ENCODE measurements at regions not wholly inside any gene's neighbourhood (a gene's known extent, or its start where the extent isn't known, plus 50 kb on each side); places are given as distances from the start of the nearest gene placed in this dataset.

DNA sequence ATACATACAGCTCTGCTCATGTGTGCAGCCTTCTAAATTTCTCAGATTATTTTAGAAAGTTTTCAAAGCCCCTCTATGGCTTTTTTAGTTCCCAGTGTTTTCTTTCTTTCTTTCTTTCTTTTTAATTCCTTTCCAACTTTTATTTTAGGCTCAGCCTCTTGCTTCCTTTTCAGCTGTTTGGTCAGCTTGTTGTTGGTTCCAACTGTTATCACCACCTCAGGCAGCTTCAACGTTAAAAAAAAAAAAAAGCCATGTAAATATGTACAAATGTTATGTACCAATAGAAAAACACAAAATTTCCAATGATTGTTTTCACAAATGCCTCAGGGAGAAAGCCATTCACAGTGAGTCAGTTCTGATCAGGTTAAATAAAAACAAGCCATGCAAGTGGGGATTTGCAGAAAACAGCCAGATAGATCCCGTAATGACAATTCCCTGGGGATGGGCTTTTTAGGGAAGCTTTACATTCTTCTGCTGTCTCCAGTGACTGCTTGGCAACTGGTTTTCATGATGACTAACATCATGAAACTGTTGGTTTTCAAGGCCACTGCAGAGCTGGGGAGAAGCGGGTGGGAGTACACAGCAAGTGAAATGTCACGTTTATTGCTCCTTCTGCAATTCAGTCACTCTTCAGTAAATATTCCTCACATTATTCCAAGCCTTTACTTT, 908.4 kb downstream of the EPHA3 start:
- no peak for DNase-seq (ENCODE audit: low spot score)

DNA sequence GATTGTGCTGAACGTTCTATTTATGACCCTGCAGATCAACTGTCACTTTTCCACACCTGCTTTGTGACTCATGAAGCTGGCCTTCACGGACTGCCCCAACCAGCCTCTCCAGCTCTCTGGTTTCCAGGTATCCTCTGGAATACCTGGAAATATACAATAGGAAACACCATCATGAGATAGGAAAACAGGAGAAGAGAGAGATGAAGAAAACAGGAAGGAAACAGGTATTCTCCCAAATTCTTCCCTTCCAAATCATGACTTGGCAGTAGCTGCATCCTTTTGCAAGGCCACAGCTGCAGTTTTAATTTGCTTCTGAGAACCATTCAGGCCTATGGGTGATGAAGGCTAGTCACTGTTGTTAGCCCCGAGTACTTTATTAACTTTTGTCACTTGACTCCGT, 909.1 kb downstream of the EPHA3 start:
- no peak for DNase-seq (ENCODE audit: low spot score)

DNA sequence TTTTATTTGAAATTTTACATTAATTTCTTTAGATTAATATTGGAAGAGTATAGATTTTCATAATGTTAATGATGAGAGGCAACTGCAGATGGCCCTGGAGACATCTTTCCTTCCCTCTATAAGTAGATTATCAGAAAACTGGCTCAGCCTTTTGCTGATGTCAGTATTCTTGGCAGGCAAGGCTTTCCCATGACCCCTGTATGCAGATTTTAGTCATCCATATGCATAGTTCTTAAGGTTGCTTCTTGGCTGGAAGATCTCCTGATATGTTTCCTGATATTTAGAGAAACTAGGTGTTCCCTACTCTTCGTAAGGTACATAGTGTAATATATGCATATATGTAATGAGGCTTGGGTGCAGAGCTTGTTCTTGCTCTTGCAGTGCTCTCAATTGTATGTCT, 911.4 kb downstream of the EPHA3 start:
- DNase-seq (ENCODE audit: low spot score) = no peak

DNA sequence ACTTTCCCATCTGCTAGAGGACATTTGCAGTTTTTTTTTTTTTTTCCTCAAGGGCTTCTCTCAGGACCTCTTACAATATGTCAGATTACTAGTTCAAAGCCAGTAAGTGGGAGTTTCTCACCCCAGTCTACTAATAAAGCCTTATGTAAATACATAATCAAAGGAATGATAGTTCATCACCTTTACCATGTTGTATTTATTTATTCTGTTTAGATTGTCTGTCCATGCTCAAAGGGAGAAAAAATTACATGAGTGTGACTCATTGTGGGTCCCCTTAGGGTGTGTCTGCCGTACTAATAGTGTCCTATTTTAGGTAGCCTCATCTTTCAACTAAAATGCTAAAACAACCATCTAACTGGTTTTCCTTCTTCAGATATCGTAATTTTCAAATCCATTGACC, 917.6 kb downstream of the EPHA3 start:
- DNase-seq (ENCODE audit: low spot score) = no peak

DNA sequence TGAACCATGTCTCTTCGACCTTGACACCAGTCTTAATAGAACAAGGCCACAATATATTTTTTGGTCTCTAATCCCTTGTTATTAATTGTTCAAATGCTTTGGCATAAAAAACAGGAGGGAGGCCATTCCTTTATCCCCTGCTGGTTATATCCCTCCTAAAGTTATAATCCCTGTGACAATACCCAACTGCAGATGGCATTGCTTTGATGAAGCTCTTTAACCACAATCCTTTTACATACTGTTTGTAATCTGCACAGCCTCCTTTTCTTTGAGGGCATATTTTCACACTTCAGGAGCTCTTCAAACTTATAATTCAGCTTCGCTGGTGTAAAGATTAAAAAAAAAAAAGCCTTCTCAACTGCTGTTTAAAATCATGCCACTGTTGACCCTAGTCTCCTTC, 919.0 kb downstream of the EPHA3 start:
- no peak for DNase-seq (ENCODE audit: low spot score)

DNA sequence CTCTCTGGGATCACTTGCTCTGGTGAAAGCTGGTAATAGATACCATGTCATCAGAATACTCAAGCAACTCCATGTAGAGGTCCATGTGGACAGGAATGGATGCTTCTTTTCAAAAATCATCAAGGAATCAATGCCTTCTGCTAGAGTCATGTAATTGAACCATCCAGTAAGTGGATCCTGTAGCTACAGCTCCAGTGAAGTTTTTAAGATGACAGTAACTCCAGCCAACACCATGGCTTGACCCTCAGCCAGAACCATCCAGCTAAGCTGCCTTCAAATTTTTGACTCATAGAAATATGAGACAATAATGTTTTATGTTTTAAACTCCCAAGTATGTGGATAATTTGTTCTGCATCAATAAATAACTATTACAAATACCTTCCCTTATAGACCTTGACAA, 923.7 kb downstream of the EPHA3 start:
- no peak for DNase-seq (ENCODE audit: low spot score)

DNA sequence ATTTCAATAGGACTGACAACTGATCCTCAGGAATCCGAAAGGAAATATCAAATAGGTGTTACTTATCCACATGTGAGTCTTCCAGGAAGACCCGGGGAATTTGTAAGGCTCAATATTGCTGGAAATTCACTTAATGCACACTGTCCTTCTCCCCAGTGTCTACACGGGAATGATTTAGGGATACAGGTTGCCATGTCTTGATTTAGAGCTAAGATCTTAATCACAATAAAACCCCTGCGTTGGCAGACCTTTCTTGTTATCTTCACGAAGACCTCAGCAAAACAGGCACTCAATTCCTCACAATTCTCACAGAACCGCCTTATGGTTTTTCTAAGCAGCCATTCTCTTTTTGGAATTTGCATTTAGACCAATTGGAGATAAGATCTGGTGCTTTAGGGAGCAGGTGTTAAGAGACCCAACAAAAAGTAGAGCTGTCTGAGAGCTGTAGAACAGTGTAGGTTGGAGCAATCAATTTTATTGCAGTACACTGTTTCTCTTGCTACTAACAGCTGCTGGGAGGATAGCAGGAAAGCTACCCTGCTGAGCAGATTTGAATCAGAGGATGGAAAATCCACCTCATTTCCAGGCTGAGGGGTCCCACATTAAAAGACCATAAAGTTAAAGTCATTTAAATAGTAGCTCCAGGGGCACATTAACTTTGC, 925.7 kb downstream of the EPHA3 start:
- no peak for DNase-seq (ENCODE audit: low spot score)

DNA sequence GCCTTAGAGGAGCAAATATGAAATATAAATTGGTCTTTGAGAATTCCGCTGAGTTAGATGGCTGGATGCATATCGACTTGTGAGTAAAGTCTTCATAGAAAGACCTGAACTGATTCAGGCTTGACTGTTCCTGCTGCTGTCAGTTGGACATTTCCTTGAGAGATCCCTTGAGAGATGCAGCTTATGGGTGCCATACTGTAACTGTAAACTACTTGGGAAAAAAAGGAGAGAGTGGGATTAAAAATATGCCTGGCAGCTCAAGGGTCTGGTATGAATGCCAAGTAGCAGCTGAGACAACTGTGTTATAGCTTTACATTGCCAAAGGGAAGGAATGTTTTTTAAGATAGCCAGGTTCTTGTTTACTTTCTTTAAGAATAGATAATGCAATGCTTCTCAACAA, 926.6 kb downstream of the EPHA3 start:
- no peak for DNase-seq (ENCODE audit: low spot score)

DNA sequence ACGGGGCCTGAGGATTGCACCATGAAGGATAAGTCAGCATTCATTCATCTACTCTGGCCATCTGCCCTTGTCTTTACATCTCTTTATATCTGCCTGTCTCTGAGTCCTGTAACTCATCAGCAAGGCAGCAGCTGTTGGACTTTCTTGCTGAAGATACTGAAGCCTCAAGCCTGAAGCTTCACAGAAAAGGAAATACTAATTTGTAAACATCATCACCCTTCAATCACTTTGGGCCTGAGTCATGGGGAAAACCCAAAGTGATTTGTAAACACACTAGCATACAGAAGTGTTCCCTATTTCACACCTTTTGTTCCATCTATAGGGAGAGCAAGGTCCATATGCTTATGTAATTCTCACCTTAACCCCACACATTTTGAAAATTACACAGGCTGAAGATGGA, 928.2 kb downstream of the EPHA3 start:
- no peak for DNase-seq (ENCODE audit: low spot score)

DNA sequence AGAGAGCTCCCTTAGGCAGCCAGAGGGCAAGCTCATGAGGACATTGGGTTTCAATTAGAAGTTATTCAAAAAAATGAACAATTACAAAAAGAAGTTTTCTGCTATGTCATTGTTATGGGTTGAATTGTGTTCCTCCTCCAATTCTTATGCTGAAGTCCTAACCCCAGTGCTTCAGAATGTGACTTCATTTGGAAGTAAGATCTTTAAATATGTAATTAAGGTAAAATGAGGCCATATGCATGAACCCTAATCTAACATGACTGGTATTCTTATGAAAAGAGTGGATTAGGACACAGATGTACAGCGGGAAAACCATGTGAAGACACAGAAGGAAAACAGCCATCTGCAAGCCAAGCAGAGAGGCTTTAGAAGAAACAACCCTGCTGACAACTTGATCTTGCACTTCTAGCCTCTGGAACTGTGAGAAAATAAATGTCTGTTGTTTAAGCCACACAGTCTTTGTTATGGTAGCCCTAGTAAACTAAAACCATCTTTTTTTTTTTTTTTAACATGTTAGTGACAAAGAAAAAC, 929.6 kb downstream of the EPHA3 start:
- DNase-seq (ENCODE audit: low spot score) = no peak

DNA sequence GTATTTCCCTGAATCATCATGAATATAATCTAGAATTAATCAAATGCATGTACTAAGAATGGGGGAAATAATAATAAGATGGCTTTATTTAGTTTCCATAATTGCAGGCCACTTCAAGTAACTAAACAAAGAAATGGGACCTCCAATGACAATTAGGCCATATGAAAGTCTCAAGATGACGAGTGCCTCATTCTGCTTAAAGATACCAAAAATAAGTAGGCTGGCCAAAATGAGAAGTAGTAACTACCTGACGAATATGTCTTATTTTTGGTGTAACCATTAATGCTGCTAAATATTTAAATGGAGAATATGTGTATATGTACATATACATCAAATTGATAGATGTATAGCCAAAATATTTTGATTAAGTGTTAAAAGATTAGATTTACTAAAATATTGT, 932.6 kb downstream of the EPHA3 start:
- no peak for DNase-seq (ENCODE audit: low spot score)

DNA sequence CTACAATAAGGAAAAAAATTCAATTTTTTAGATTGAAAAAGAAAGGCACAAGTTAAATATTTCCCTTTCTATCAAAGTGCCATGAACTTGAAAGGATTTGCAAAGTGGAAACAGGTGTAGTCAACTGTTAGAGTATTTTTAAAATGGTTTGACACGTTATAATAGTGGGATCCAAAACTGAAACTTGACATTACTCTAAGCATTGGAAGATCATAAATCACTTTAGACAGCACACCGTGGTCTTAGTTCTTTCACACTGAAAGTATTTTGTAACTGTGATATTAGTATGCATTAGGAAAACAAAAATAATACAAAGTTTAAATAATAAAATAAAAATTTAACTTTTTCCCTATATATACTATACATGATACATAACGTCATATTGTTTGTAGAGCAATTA, 933.1 kb downstream of the EPHA3 start:
- DNase-seq (ENCODE audit: low spot score) = no peak

DNA sequence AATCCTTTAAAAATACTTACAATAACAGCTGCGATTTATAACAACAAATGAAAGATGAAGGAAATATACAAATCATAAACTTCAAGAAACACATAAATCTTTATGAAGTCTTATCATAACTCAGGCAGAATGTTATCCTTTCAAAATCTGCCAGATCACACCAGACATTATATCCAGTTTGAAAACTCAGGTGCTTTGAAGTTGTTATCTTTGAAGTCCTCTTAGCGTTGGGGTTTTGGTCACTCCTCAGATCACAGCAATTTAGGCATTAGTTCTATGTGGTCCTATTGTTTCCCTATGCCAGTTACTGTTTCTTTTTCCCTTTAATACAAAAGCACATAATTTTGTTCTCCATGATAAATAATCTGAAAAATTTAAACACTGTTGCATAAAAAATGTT, 934.6 kb downstream of the EPHA3 start:
- no peak for DNase-seq (ENCODE audit: low spot score)

DNA sequence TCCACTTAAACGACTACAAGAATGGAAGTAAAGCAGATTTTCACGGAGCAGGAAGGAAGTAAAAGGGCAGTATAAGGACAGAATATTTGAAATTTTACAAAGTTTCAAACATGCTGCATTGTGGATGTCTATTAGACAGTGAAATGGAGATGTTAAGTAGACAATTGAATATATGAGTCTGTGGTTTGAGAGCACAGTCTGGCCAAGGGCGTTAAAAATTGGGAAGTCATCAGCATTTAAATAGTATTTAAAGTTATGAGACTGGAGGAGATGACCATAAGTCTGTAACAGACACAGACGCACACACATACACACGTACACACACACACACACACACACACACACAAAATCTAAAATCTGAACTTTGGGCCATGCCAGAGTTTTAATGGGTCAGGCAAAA, 935.9 kb downstream of the EPHA3 start:
- no peak for DNase-seq (ENCODE audit: low spot score)

DNA sequence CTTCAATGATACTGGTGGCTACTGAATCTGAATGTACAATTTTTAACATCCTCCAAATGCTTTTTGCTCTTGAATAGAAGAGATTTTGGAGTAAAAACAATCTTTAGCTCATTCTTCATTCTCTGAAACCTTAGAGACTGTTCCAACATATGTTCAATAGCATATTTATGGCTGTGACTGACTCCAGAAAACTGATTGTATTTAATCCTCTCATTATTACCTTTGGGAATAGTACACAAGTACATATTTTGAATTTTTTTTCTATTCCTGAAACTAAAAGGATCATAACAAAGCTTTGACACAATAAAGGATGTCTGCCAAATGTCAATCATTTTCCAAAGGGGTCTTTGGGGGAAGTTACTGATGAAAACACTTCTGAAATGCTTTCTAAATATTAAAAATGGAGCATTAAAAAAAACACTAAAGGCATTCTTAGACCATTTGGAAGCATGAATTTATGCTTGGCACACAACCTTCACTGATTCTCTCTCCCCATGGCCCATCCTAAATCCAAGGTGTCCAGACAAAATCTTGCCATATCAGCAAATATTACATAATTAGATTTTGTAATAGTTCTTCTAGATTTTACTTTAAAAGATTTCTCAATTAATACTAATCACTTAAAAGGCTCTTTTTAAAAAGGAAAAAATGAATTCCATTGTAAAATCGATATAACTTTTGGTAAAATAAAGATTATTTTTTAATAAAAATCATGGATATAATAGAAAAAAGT, 936.8 kb downstream of the EPHA3 start:
- DNase-seq (ENCODE audit: low spot score) = no peak

DNA sequence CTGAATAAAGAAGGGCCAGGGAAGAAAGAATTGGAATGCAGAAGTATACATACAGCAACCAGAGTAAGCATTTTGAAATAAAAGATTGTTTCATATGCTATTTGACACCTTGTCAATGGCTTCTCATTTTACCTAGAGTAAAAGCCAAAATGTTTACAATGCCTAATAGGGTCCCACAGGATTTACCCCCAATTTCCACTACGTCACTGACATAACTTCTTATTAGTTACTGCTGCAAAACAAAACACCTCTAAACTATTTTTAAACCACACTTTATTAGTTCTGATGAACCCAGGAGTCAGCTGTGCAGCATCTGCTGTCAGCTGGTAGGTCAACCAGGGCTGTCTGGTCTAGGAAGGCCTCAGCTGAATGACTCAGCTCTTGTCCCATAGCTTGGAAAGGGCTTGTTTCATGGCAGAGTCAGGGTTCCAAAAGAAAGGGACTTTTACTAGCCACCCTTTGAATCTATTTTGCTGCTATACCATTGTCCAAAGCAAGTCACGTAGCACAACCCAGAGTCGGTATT, 945.1 kb downstream of the EPHA3 start:
- no peak for DNase-seq (ENCODE audit: low spot score)

DNA sequence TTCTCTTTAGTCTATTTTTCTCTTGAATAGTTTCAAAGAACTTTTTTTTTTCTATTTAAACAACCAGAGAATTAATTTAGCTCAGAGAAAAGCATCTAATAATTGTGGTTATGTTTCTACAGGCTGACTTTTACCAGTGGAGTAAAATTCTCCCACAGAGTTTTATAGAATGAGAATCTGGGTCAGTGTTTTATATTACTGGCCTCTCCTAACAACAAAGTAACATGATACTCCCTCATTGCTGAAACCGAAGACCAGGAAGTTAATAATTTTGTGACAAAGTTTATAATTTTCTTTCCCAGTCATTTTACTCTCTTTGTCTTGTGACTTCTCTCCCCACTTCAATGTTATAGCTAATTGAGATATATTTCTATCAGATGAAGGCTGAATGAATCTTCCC, 946.9 kb downstream of the EPHA3 start:
- no peak for DNase-seq (ENCODE audit: low spot score)

DNA sequence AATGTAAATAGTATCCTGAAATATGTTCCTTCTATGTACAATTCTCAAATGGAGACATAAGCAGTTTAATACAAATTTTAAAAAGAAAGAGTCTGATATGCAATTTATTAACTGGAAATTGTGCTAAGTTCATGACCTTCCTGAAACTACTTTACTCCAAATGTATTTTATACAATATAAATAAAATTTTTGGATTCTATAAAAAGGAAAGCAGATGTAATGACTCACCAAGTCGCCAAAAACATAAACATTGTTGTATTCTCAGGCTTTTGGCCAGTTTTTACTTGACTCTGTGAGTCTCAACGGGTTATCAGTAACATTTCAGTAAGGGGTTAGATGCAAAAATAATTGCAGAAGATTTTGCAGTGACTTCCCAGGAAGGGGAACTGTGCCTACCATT, 948.2 kb downstream of the EPHA3 start:
- no peak for DNase-seq (ENCODE audit: low spot score)

DNA sequence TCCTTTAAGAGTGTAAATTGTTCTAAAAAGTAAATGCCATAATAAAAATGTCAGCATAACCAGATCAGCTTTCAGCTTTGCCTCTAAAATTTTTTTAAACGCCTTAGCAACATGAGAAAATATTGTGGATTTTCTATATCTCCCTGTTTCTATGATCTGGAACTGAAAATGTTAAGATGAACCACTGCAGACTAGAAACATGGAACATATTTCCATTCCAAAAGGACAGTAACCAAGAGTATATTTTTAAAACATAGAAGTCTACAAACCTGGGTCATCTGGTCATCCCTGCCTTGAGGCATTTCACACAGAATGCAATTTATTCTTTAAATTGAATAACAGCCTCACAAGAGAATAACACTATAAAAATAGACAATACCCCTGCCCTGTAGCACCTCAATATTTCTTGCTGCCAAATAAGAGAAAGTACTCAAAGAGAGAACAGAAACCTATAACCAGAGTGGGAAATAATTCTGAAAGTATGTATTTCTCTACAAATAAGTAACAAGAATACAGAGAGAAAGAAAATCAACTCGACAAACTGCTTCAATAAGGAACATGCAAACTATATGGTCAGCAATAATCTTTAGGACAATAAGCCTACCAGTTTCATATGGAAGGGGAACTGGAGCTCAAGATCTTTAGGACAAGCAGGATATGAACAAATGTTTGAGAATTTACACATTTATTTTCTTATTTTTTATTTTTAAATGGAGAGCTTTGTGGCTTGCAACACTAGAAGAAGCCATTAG, 949.0 kb downstream of the EPHA3 start:
- no peak for DNase-seq (ENCODE audit: low spot score)

DNA sequence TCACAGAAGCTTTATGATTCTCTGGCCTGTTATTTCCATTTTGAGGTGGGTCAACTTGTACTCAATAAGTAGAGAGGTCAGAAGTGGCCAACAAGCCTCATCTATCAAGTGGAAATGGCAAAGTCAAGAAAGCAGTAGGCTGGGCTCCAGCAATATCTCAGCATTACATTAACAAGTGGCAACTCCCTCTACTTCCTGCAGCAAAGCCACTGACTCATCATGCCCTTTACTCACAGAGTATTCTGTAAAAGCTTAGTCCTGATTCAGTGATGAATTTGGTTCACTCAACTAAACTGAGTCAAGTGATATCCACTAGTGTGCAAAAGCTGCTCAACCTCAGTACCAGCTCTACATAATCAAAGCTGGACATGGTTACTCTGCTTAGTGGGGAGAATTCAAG, 954.6 kb downstream of the EPHA3 start:
- DNase-seq (ENCODE audit: low spot score) = peak; percentile 76

DNA sequence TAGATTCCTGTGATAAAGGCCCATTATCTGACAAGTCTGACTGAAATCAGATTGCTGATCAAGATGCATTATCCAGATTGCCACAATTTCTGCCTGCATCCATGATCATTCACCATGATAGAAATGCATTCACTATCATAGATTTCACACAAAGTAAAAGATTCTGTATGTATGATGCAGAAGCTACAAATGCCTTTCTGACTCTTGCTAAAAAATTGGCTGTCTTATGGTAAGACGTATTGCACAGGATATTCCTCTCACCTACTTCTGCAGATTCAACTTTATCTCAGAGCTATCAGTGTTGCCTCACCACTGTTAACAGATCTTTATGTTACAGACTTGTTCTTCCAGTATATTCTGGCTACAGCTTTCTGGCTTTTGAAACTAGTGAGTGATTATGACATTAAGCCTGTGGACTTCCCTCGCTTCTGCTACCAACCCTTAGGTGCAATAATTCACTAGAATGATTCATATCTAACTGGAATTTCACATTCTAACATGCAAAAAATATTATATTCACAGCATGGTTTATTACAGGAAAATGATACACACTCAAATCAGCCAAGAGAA, 955.3 kb downstream of the EPHA3 start:
- no peak for DNase-seq (ENCODE audit: low spot score)

DNA sequence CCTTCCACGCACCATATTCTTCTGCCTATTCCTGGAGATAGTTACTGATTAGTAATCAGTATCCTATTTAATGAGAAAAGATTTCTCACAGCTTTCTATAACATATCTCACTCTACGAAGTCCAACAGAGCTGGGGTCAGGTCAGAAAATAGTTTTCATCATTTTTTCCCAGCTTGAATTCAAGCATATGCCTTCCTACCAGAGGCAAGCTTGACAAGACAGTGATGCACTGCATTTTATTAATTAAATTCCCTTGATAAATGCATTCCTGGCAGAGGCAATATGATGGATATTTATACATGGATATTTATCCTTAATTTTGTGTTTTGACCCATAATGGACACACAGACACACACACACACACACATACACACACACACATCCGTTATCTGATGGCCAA, 961.4 kb downstream of the EPHA3 start:
- no peak for DNase-seq (ENCODE audit: low spot score)

Data from RKO (cell line).